NCI-H187 treated with DMSO at 0.1 percent for 48 hours (cell line): ENCODE measurements at regions not wholly inside any gene's neighbourhood (a gene's known extent, or its start where the extent isn't known, plus 50 kb on each side); places are given as distances from the start of the nearest gene placed in this dataset.

Source experiments
- DNase-seq: peaks from one replicate; lab custom pipeline; 2025; lab: John Stamatoyannopoulos, UW

DNA sequence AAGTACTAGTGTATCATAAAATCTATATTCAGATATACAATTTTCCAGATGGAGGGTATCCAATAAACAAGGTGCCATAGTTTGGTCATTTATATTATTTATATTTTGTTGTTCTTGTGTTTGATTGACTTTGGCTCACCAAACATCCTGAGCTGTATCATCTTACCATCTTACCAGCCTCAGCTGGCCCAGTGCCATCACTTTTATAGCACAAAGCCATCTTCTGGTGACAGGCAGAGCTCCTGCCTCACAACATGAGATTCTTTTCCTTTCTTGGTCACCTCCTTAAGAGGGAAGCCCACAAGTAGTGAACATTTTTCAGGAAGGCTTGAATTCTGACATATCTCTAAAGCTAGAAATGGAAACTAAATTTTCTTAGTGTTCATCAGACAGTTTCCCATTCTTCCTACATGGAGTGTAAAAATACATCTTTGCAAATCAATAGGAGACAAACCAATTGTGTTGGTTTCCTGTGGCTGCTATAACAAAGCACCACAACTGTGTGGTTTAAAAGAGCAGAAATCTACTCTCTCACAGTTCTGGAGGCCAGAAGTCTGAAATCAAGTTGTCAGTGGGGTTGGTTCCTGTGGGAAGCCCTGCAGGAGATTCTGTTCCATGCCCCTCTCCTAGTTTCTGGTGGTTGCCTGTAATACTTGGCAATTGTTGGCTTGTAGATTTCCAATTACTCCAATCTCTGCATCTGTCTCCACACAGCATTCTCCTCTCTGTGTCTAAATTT, 341.8 kb downstream of the MAN2A1 start:
- DNase-seq: no peak

- DNase-seq: no peak
Observed at GRCh38 chr5:110032376-110032775, 342.6 kb downstream of the MAN2A1 start.

- no peak for DNase-seq
Observed at GRCh38 chr5:110034056-110034600, 344.4 kb downstream of the MAN2A1 start.

GRCh38 chr5:110038297-110038997, 348.7 kb downstream of the MAN2A1 start:
- no peak for DNase-seq

DNA sequence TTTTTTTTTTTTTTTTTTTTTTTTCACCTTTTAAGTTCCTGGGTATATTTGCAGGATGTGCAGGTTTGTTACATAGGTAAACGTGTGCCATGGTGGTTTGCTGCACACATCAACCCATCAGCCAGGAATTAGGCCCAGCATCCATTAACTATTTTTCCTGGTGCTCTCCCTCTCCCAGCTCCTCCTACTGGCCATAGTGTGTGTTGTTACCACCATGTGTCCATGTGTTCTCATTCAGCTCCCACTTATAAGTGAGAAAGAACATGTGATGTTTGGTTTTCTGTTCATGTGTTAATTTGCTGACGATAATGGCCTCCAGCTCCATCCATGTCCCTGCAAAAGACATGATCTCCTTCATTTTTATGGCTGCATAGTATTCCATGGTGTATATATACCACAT, 350.5 kb downstream of the MAN2A1 start:
- no peak for DNase-seq

DNA sequence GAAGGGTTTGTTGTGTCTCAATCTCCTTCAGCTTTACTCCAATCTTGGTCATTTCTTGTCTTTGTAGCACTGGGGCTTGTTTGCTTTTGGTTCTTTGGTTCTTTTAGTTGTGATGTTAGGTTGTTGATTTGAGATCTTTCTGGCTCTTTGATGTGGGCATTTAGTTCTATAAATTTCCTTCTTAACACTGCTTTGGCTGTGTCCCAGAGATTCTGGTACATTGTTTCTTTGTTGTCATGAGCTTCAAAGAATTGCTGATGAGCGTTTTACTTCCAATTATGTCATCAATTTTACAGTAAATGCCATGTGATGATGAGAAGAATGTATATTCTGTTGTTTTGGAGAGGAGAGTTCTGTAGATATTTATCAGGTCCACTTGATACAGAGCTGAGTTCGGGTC, 353.3 kb downstream of the MAN2A1 start:
- DNase-seq: no peak

DNA sequence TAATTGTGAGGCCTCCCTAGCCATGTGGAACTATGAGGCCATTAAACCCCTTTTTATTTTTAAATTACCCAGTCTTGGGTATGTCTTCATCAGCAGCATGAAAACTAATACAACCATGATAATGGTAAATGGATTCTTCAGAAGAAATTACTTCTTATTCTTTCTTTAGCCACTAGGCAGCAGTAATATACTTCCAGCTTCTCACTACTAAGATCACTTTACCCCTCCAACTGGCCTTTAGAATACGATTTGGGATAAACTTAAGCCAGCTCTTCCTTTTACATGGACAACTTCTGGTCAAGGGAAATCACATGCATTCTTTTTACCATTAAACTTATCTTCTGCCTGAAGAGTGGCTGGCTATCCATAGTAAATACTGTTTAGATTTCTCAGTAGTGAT, 355.4 kb downstream of the MAN2A1 start:
- no peak for DNase-seq

DNA sequence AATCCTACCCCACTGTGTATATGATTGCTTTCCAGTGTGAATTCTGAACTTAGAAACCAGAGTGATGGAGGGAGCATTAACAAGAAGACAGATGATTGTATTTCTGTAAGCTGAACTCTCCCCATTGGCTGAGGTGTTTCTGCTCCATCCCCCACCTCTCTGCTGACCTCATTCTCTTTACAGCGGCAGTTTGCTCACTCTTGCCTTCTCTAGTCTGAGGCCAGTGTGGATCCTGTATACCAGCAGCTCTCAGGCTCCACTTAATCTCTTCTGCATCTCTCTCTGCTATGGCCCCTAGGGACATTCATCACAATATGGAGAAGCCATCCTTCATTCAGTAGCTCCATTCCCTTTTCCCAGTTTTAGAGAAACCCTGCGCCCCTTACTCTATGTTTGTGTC, 358.8 kb downstream of the MAN2A1 start:
- no peak for DNase-seq

DNA sequence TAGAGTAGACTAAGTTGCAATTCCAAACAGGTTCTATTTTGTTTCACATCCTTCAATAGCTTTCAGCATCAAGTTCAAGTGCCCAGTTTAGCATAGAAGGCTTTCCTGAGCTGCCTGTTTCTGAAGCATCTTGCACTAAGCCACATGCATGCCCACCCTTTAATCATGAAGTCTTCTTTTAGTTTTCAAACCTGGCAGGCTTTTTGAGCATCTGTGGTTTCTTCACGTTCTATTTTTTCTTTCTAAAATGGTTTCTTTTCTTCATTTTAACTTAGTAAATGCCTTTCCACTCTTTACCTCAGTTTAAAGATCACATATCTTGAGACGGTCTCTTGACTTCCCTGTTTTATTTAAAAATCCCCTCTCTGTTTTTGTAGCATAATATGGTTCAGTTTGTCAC, 360.1 kb downstream of the MAN2A1 start:
- DNase-seq: no peak

DNA sequence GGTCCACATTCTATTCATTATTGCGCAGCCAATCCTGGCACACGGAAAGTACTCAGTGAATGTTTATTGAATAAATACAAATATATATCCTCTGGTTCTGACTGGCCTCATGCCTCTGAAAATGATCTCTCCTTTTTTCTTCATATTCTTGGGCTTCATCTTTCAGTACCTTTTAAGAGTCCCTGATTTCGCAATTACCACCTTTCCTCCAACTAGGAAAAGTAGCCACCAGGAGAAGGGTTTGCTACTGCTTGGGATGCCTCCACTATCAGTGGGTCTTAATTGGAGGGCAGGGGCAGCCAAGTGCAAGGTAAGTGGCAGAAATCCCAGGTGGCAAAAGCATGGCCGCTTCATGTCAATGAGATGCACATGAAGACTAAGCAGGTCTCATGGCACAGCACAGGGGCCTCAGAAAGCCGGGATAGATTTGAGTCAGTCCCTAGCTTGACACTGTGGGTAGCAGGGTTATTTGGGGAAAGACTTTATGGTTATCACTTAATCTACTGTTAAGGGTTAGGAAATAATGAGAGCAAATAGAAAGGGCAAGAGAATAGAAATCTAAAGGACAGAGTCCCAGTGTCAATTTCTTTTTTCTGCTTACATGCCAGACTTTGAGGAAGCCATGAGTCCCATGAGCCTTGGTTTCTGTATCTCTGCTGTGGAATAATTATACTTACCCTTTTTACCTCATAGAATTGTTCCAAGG, 361.1 kb downstream of the MAN2A1 start:
- DNase-seq: no peak

- no peak for DNase-seq
Observed at GRCh38 chr5:110053205-110053604, 363.5 kb downstream of the MAN2A1 start.

DNA sequence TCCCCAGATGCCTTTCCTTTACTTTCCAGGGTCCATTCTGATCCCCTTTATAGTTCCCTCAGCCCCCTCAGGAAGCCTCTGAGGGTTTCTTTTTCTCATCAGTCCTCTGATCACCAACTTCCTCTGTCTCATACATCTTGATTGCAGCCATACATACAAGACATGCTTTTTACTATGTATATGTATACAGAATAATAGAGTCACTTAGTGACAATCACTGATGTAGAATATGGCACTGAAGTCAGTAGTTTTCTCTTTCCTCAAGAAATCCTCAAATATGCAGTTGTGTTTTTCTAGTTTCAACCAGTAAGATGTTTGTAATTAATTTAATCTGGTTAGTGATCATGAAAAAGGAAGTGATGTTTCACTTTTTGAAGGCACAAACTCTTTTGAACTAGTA, 364.1 kb downstream of the MAN2A1 start:
- DNase-seq: no peak

DNA sequence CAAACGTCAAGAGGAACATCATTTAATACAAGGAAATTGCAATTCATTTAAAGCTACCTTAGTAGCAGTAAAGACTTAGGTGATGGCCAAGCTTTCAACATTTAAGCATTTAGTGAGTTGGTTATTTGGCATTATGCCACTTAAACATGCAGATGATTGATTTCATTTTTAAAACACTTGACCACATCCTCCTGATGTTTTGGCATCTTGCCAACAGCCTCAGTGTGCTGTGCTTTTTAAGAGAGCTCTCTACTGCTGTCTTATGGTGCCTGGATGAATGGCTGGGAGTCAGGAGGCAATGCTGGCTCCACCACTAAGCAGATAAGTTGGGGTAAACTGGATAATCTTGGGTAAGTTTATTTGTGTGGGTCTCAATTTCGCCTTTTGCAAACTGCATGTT, 364.5 kb downstream of the MAN2A1 start:
- peak; percentile 78 for DNase-seq

- no peak for DNase-seq
Observed at GRCh38 chr5:110055302-110055701, 365.6 kb downstream of the MAN2A1 start.

DNA sequence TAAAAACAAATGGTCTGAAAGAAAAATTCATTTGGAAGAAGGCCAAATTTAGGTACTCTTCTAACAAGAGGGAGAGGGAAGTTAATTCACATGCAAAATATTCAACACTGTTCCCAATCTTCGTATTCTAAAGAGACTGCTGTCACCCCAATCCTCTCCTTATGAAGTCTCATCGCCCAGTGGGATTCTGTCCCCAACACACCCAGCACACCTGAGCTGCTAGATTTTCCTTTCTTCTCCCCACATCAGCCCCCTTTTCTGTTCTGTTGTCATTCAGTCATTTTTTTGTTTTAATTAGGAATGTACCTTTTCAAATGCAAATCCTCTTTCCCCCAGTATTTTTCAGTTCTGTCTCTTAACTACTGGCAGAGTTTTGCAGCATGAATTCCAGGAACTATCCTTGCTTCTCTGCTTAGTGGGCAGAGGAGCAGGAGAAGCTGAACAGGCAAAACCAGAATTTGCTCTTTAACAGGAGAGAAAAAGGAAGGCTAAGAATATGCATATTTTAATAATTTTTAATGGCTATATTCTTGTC, 366.9 kb downstream of the MAN2A1 start:
- DNase-seq: no peak

DNA sequence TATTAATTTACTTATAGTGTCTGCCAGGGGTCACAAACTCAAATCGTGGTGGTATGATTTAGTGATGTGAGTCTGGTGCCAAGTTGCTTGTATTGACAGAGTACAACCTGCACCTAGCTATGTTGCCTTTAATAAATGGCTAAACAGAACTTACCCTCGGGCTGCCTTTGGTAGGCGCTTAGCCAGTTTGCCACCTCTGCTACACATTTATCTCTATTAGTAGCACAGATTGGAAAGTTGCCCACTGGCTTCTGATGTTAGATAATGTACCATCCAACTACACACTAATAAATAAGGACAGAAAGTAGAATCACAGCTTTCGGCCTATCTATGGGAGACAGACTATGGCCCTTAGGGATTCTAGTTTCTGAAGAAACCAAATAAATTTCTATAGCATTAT, 368.4 kb downstream of the MAN2A1 start:
- no peak for DNase-seq

DNA sequence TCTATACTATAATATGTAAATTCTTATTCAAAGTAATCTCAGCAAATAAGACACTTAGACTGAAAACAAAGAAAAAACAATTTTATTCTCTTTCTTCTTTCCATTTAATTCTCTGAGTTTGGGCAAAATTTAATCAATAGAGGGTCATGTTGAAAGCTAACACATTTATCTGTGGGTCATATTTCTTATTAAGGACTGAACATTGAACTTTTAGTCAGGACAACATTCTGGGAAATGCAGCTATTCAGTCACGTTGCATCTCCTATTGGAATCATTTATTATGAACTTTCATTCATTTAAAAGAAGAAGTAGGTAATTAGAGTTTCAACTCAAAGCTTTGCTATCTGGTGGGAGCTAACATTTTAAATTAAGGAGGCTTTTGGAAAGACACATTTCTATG, 372.5 kb downstream of the MAN2A1 start:
- DNase-seq: no peak

DNA sequence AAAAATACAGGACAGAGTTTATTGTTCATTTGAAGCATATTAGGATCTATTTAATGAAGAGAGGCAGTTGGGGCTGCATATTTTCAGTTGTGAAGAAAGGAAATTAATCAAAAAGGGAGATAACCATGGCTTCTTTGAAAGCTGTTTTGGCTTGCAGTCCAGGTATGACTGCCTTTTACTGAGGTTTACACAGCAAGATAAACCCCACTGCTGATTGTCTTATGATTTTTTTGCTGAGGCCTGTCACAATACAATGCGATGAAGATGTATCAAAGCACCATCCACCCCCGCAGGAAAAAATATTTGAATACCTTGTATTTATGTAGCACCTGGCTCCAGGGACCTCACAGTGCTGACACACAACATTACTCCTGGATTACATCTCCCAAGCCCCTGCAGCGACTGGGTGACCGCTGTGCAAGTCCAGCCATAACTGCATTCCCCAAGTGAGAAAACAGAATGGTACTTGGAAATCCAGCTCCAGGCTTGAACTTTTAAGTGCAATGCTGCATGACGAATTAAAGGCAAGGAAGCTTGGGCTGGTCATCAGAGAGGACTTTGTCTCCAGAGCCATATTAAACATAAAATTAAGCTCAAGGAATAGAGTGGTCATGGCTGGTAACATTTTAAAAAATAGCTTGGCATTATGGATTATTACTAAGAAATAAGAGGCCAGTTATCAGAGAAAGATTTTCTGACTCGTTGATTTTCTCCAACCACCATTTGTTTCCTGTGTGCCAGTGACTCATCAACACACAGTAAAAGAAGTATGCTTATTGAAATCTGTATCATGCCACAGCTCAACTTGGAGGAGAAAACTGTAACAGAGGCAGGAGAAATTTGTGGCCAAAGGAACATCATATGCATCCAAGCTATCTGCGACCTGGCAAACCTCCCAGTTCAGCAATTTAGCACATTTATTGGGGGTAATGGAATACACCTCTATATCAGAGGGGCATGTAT, 374.2 kb downstream of the MAN2A1 start:
- DNase-seq: no peak

DNA sequence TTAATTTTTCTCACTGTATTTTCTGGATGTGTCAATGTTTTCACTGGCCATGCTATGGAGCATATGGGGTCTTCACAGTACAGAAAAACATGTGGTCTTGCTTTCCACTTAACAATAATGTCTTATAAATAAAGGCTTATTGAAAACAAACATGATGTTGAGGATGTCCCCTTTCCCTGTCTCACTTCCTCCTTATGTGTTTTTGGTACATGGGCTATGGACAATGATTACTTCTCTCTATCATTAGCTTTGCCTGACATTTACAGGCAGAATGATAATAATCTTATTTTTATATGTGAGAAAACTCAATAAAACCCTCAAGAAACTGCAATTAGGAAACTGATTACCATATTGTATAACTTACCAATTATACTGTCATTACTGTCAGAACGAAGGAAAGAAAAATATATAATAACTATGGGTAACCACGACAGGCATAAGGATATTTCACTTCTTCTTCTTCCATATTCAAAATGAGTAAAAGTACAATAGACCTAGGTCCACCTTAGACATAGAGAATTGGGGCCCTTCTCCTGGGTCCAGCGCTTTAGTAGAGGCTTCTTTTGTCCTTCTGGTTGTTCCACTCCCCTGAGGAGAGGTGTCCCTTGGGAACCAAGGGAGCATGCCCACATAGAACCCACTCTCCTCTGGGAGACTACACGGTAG, 375.0 kb downstream of the MAN2A1 start:
- no peak for DNase-seq

GRCh38 chr5:110070836-110071235, 381.1 kb downstream of the MAN2A1 start:
- no peak for DNase-seq

- DNase-seq: no peak
Observed at GRCh38 chr5:110072651-110073050, 382.9 kb downstream of the MAN2A1 start.
